Natural killer cell (primary cell): ENCODE measurements at regions not wholly inside any gene's neighbourhood (a gene's known extent, or its start where the extent isn't known, plus 50 kb on each side); places are given as distances from the start of the nearest gene placed in this dataset.
"Not testable (repeated sequence)": the region's sequence is repeated elsewhere in the genome, so short reads cannot be mapped to it uniquely, and the experiment has no call there.

Experiments
- ATAC-seq, 3 donors: fragments of 150-1000 bp in 2 of 3; fragments of 200-7000 bp in 1 of 3; cut with Tn5 transposase; 1 replicate in 1 of 3; 2 replicates in 2 of 3; pipeline ENCODE4 v1.10.0; 2021; ENCODE audit warnings: mild to moderate bottlenecking in 2 of 3, moderate library complexity in 2 of 3
- DNase-seq, 2 donors: peaks; one replicate each; pipeline versions ENCODE4 v3.0.0 to v3.0.0-alpha.2; 2013 to 2021; ENCODE audit warnings: mixed read lengths in 1 of 2
- H3K27ac ChIP-seq: one replicate; pipeline ENCODE4 v1.5.1; 2013; ENCODE audit warnings: mild to moderate bottlenecking, low read length
- H3K27me3 ChIP-seq: one replicate; pipeline ENCODE4 v1.6.1; 2013; ENCODE audit warnings: low read length; ENCODE audit not compliant: control insufficient read depth, insufficient read depth
- H3K36me3 ChIP-seq: one replicate; pipeline ENCODE4 v1.6.1; 2013; ENCODE audit warnings: low read length; ENCODE audit not compliant: control insufficient read depth, insufficient read depth
- H3K4me1 ChIP-seq: one replicate; pipeline ENCODE4 v1.6.1; 2013; ENCODE audit warnings: low read length; ENCODE audit not compliant: control insufficient read depth, insufficient read depth
- H3K4me3 ChIP-seq: one replicate; pipeline ENCODE4 v1.5.1; 2013; ENCODE audit warnings: low read length
- H3K9me3 ChIP-seq: one replicate; pipeline ENCODE4 v1.6.1; 2013; ENCODE audit warnings: low read length; ENCODE audit not compliant: control insufficient read depth, insufficient read depth
- H3K27ac Mint-ChIP-seq, 2 donors: one replicate each; pipeline ENCODE4 v1.8.0; 2022; ENCODE audit warnings: mild to moderate bottlenecking in 2 of 2, mixed read lengths in 2 of 2, moderate library complexity in 1 of 2
- H3K27me3 Mint-ChIP-seq, 2 donors: one replicate each; pipeline ENCODE4 v1.8.0; 2022; ENCODE audit warnings: low read depth in 2 of 2, mixed read lengths in 2 of 2
- H3K36me3 Mint-ChIP-seq: one replicate; pipeline ENCODE4 v1.8.0; 2022; ENCODE audit warnings: mixed read lengths
- H3K4me1 Mint-ChIP-seq, 2 donors: one replicate each; pipeline ENCODE4 v1.8.0; 2022; ENCODE audit warnings: mixed read lengths in 2 of 2
- H3K4me3 Mint-ChIP-seq: one replicate; pipeline ENCODE4 v1.8.0; 2022; ENCODE audit warnings: mild to moderate bottlenecking, moderate library complexity, mixed read lengths
- H3K9me3 Mint-ChIP-seq, 2 donors: one replicate each; pipeline ENCODE4 v1.8.0; 2022; ENCODE audit warnings: mixed read lengths in 2 of 2
- WGBS: methylation state at CpG from one replicate; pipeline ENCODE4 v1.1.7; 2013; ENCODE audit warnings: missing lambda C conversion rate; ENCODE audit not compliant: insufficient coverage; 5-methylcytosine and 5-hydroxymethylcytosine counted together
- intact Hi-C: fragments of 100-400 bp; cut with micrococcal nuclease; formaldehyde crosslinking; loops from one replicate; pipeline ENCODE4 v1.14.2; 2022
- TF ChIP-seq, protein P1 (sequence below): fragments of 200-600 bp; IDR thresholded peaks from one replicate; pipeline ENCODE4 v1.8.0; 2022; ENCODE audit warnings: antibody characterized with exemption

DNA sequence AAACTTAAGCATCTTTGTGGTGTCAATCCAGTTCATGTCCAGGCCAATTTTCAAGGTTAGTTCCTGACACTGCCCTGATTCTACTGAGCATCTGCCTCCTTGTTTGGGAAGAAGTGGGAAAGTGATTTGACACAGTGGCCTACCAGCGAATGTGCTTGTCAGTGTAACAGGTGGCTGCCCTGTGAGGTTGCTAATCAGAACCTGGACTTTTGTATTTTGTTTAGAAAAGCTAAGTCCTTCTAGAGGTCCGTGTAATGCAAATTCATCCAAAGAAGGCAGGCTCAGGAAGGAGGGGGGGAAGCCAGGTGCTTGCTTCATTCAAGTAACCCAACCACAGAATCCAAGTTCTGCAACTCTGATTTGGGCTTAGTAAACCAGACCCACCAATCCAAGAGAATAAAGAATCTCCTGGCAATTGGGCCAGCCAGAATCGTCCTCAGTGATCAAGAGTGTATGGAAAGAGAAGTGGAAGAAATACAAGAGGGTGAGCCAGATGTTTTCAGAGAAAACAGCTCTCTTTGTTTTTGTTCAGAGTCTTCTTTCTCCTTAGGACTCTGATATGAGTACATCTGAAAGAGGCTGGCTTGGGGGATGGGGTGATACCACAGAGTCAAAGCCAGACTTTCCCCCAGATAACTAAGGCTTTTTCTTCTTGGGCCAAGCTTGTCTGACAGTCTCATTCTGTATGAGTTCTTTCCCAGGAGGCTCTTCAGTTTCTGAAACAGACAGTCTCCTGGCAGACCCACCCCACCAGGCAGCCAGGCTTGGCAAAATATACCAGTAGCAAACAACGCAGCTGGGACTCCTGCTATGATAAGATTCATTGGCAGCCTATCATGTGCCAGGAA lies 508.9 kb upstream of the TBL1XR1 start:
- 81% methylated on average over 3 of the region's 4 CpGs for WGBS
- H3K27me3 Mint-ChIP-seq = peaks cover 0 to 3% of the 10 kb centered on the region in 2 donors

DNA sequence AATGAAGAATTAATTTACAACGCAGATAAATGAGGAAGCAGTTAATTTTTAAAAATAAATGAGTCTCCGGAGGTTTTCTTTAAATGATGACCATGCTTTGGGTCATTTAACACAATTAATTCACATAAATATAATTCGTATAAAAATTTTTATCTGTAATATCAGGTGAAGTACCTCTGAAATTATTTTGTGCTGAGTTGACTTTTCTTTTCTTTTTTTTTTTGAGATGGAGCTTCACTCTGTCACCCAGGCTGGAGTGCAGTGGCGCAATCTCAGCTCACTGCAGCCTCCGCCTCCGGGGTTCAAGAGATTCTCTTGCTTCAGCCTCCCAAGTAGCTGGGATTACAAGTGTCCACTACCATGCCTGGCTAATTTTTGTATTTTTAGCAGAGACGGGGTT lies 512.2 kb upstream of the TBL1XR1 start:
- H3K4me1 ChIP-seq, H3K27ac ChIP-seq, H3K9me3 ChIP-seq, H3K27me3 ChIP-seq, H3K36me3 ChIP-seq, H3K27ac Mint-ChIP-seq, H3K4me1 Mint-ChIP-seq, H3K27me3 Mint-ChIP-seq, H3K9me3 Mint-ChIP-seq, ATAC-seq, DNase-seq, H3K4me3 Mint-ChIP-seq, intact Hi-C loops, H3K36me3 Mint-ChIP-seq, H3K4me3 ChIP-seq: not testable (repeated sequence)
- 96% methylated on average over 5 of the region's 7 CpGs for WGBS

More for the DNA sequence above, 508.9 kb upstream of the TBL1XR1 start:
- H3K27ac ChIP-seq = no peak overlapping the region
- H3K9me3 ChIP-seq = no peaks in the 10 kb centered on the region
- Mint-ChIP-seq H3K4me3 (no peak overlapping the region), H3K36me3 (no peaks in the 10 kb centered on the region), H3K9me3 (no peaks in the 10 kb centered on the region), H3K4me1 (peaks cover 0 to 16% of the 10 kb centered on the region in 2 donors), H3K27ac (no peak overlapping the region)
- no peaks in the 10 kb centered on the region for H3K36me3 ChIP-seq
- TF ChIP-seq, protein P1, sequence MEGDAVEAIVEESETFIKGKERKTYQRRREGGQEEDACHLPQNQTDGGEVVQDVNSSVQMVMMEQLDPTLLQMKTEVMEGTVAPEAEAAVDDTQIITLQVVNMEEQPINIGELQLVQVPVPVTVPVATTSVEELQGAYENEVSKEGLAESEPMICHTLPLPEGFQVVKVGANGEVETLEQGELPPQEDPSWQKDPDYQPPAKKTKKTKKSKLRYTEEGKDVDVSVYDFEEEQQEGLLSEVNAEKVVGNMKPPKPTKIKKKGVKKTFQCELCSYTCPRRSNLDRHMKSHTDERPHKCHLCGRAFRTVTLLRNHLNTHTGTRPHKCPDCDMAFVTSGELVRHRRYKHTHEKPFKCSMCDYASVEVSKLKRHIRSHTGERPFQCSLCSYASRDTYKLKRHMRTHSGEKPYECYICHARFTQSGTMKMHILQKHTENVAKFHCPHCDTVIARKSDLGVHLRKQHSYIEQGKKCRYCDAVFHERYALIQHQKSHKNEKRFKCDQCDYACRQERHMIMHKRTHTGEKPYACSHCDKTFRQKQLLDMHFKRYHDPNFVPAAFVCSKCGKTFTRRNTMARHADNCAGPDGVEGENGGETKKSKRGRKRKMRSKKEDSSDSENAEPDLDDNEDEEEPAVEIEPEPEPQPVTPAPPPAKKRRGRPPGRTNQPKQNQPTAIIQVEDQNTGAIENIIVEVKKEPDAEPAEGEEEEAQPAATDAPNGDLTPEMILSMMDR = no peak
- DNase-seq (no peak), ATAC-seq (no peak)
- no peaks in the 10 kb centered on the region for H3K27me3 ChIP-seq
- no peaks in the 10 kb centered on the region for H3K4me1 ChIP-seq
- no peak overlapping the region for H3K4me3 ChIP-seq
- intact Hi-C loops = no loop called here

DNA sequence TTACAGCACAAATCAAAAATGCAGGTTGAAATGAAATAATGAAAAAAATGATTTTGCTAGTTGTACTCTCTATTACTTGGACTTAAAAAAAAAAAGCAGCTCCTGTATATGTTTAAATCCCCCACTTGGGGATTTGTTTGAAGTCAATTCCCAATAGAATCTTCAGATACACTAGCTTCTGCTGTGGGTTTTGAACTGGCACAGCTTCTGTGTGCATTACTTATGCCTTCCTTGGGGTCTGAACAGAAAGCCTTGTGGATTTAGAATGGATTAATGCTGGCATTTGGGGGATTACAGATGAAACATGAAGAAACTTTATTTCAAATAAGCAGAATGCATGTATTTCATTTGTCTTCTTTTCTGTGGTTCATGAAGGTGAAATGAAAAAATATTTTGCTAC lies 513.2 kb upstream of the TBL1XR1 start:
- H3K36me3 ChIP-seq = no peaks in the 10 kb centered on the region
- ATAC-seq (no peak), DNase-seq (no peak)
- no peaks in the 10 kb centered on the region for H3K9me3 ChIP-seq
- H3K36me3 Mint-ChIP-seq = no peaks in the 10 kb centered on the region
- H3K27ac Mint-ChIP-seq = no peak overlapping the region
- no peaks in the 10 kb centered on the region for H3K4me1 ChIP-seq
- no peaks in the 10 kb centered on the region for H3K27me3 Mint-ChIP-seq
- H3K4me3 Mint-ChIP-seq = no peak overlapping the region
- H3K4me1 Mint-ChIP-seq = no peaks in the 10 kb centered on the region
- no peak overlapping the region for H3K27ac ChIP-seq
- H3K9me3 Mint-ChIP-seq = no peaks in the 10 kb centered on the region
- H3K4me3 ChIP-seq = no peak overlapping the region
- TF ChIP-seq, protein P1 = no peak
- H3K27me3 ChIP-seq = no peaks in the 10 kb centered on the region
- intact Hi-C loops = no loop called here

DNA sequence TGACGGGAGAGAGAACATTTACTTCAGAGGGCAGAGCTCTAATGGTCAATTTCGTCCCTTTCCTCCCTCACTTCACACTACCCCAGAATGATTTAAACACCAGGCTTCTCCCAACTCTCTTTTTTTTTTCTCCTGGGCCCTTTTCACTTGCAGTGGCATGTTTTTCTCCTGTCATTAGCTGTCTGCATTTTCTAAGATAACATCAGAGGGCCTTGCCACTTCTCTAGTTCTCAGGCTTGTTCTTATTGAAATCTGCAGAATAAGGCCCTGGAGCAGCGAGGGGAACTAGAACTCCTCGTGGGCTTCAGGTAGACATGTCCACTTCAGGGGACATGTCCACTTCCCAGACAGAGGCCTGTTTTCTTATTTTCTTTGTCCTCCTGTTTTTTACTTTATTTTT lies 514.4 kb upstream of the TBL1XR1 start:
- Histone ChIP-seq H3K27me3 (no peaks in the 10 kb centered on the region), H3K27ac (no peak overlapping the region), H3K4me3 (no peak overlapping the region), H3K4me1 (no peaks in the 10 kb centered on the region), H3K9me3 (no peaks in the 10 kb centered on the region), H3K36me3 (no peaks in the 10 kb centered on the region)
- intact Hi-C loops = no loop called here
- TF ChIP-seq, protein P1 = no peak
- peaks cover 0 to 7% of the 10 kb centered on the region in 2 donors for H3K27me3 Mint-ChIP-seq
- H3K36me3 Mint-ChIP-seq = no peaks in the 10 kb centered on the region
- no peaks in the 10 kb centered on the region for H3K9me3 Mint-ChIP-seq
- 88% methylated on average over 4 of the region's 4 CpGs for WGBS
- DNase-seq (no peak), ATAC-seq (no peak)
- no peaks in the 10 kb centered on the region for H3K4me1 Mint-ChIP-seq
- no peak overlapping the region for H3K4me3 Mint-ChIP-seq
- H3K27ac Mint-ChIP-seq = no peak overlapping the region
